Suprapubic skin (tissue), 4 donors: ENCODE measurements at regions not wholly inside any gene's neighbourhood (a gene's known extent, or its start where the extent isn't known, plus 50 kb on each side); places are given as distances from the start of the nearest gene placed in this dataset.
A peak's percentile ranks its signal among the peaks of the same experiment; 100 is the strongest.

Source experiments
- DNase-seq, 2 donors: peaks; one replicate each; pipeline ENCODE4 v3.0.0-alpha.2; 2019; ENCODE audit warnings: low spot score in 2 of 2
- H3K27ac ChIP-seq: fragments of 200-600 bp; sonication (generic); one replicate; pipeline ENCODE4 v1.5.1; 2019
- H3K27me3 ChIP-seq: fragments of 200-600 bp; sonication (generic); one replicate; pipeline ENCODE4 v1.5.1; 2019
- H3K36me3 ChIP-seq: fragments of 200-600 bp; sonication (generic); one replicate; pipeline ENCODE4 v1.5.1; 2019
- H3K4me1 ChIP-seq: fragments of 200-600 bp; sonication (generic); one replicate; pipeline ENCODE4 v1.5.1; 2019
- H3K4me3 ChIP-seq: fragments of 200-600 bp; sonication (generic); one replicate; pipeline ENCODE4 v1.5.1; 2019; ENCODE audit warnings: mild to moderate bottlenecking
- H3K9me3 ChIP-seq: fragments of 200-600 bp; sonication (generic); one replicate; pipeline ENCODE4 v1.5.1; 2019
- CTCF ChIP-seq, 2 donors: fragments of 200-600 bp in 1 of 2; fragments of 450-650 bp in 1 of 2; sonication (generic) in 1 of 2; IDR thresholded peaks; one replicate each; pipeline ENCODE4 v1.5.1; 2016 to 2019; ENCODE audit warnings: antibody characterized with exemption in 2 of 2, mild to moderate bottlenecking in 1 of 2, moderate library complexity in 1 of 2
- EP300 ChIP-seq: sonication (generic); formaldehyde crosslinking; IDR thresholded peaks from one replicate; pipeline ENCODE4 v1.6.1; 2017; ENCODE audit warnings: antibody characterized with exemption
- POLR2A ChIP-seq, 2 donors: fragments of 450-650 bp; IDR thresholded peaks; one replicate each; pipeline ENCODE4 v1.6.1; 2017; ENCODE audit warnings: antibody characterized with exemption in 2 of 2, mild to moderate bottlenecking in 2 of 2, moderate library complexity in 2 of 2
- POLR2AphosphoS5 ChIP-seq, 3 donors: sonication (generic); formaldehyde crosslinking; IDR thresholded peaks; one replicate each; pipeline ENCODE4 v1.6.1; 2017; ENCODE audit warnings: antibody characterized with exemption in 3 of 3
- WGBS: methylation state at CpG from one replicate; pipeline ENCODE4 v1.1.5; 2018; 5-methylcytosine and 5-hydroxymethylcytosine counted together

- no peaks in the 10 kb centered on the region for H3K4me1 ChIP-seq
- H3K4me3 ChIP-seq = no peak overlapping the region
- 81% methylated on average over 3 of the region's 3 CpGs for WGBS
- DNase-seq = no peak
- no peaks in the 10 kb centered on the region for H3K9me3 ChIP-seq
- H3K27me3 ChIP-seq = no peaks in the 10 kb centered on the region
- H3K36me3 ChIP-seq = no peaks in the 10 kb centered on the region
- H3K27ac ChIP-seq = no peak overlapping the region
- TF ChIP-seq EP300 (no peak), POLR2AphosphoS5 (IDR thresholded peaks at IDR 0.05) (no peak), POLR2A (IDR thresholded peaks at IDR 0.05) (no peak), CTCF (IDR thresholded peaks at IDR 0.05) (no peak)
Observed at GRCh38 chr1:65486613-65487012, 66.1 kb downstream of the LEPR start.

GRCh38 chr1:65489481-65489880, 69.0 kb downstream of the LEPR start:
- H3K9me3 ChIP-seq = no peaks in the 10 kb centered on the region
- H3K4me1 ChIP-seq = no peaks in the 10 kb centered on the region
- TF ChIP-seq POLR2AphosphoS5 (IDR thresholded peaks at IDR 0.05) = no peak
- TF ChIP-seq POLR2A (IDR thresholded peaks at IDR 0.05) = no peak
- no peak for TF ChIP-seq EP300
- no peak for TF ChIP-seq CTCF (IDR thresholded peaks at IDR 0.05)
- peak overlapping the region; percentile 54 for H3K27ac ChIP-seq
- no peak for DNase-seq
- no peak overlapping the region for H3K4me3 ChIP-seq
- no peaks in the 10 kb centered on the region for H3K27me3 ChIP-seq
- no peaks in the 10 kb centered on the region for H3K36me3 ChIP-seq

GRCh38 chr1:65490231-65491009, 70.0 kb downstream of the LEPR start:
- H3K36me3 ChIP-seq = no peaks in the 10 kb centered on the region
- H3K4me3 ChIP-seq = no peak overlapping the region
- peak overlapping the region; percentile 54 for H3K27ac ChIP-seq
- H3K4me1 ChIP-seq = no peaks in the 10 kb centered on the region
- TF ChIP-seq CTCF (IDR thresholded peaks at IDR 0.05) = no peak
- TF ChIP-seq POLR2A (IDR thresholded peaks at IDR 0.05) = no peak
- no peak for TF ChIP-seq EP300
- no peak for TF ChIP-seq POLR2AphosphoS5 (IDR thresholded peaks at IDR 0.05)
- DNase-seq = no peak
- H3K9me3 ChIP-seq = no peaks in the 10 kb centered on the region
- WGBS = 68% methylated on average over 6 of the region's 6 CpGs
- H3K27me3 ChIP-seq = no peaks in the 10 kb centered on the region

GRCh38 chr1:65491472-65491871, 71.0 kb downstream of the LEPR start:
- H3K4me1 ChIP-seq = no peaks in the 10 kb centered on the region
- no peaks in the 10 kb centered on the region for H3K27me3 ChIP-seq
- no peaks in the 10 kb centered on the region for H3K9me3 ChIP-seq
- 70% methylated on average over 3 of the region's 3 CpGs for WGBS
- TF ChIP-seq CTCF (IDR thresholded peaks at IDR 0.05) (no peak), POLR2A (IDR thresholded peaks at IDR 0.05) (no peak), EP300 (no peak), POLR2AphosphoS5 (IDR thresholded peaks at IDR 0.05) (no peak)
- H3K4me3 ChIP-seq = no peak overlapping the region
- DNase-seq = no peak
- H3K27ac ChIP-seq = peak overlapping the region; percentile 15
- no peaks in the 10 kb centered on the region for H3K36me3 ChIP-seq

- no peak for DNase-seq
- no peaks in the 10 kb centered on the region for H3K36me3 ChIP-seq
- H3K4me3 ChIP-seq = no peak overlapping the region
- no peaks in the 10 kb centered on the region for H3K27me3 ChIP-seq
- H3K9me3 ChIP-seq = no peaks in the 10 kb centered on the region
- no peak for TF ChIP-seq POLR2AphosphoS5 (IDR thresholded peaks at IDR 0.05)
- no peak for TF ChIP-seq POLR2A (IDR thresholded peaks at IDR 0.05)
- TF ChIP-seq EP300 = no peak
- TF ChIP-seq CTCF (IDR thresholded peaks at IDR 0.05) = no peak
- H3K27ac ChIP-seq = peak overlapping the region; percentile 27
- 34% methylated on average over 2 of the region's 2 CpGs for WGBS
- no peaks in the 10 kb centered on the region for H3K4me1 ChIP-seq
Observed at GRCh38 chr1:65493802-65494201, 73.3 kb downstream of the LEPR start.
